ENCODE measurements at regions not wholly inside any gene's neighbourhood (a gene's known extent, or its start where the extent isn't known, plus 50 kb on each side); places are given as distances from the start of the nearest gene placed in this dataset.

DNA sequence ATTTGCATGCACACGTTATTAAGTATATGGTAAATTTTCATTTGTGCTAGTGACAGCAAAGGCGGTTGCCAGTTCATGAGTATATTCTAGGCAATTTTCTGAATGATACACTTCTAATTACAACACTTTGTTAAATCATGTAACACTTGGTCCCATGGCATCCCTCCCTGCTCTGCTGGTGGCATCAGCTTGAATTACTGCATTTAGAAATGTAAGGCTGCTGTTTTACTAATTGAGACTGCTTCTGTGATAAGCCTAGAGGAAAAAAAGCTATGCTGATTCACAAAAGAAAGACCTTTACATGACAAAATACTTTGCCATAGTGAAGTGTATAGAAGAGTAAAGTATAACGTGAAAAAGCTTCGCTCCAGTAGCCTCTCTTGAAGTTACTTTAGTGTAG lies 636.1 kb downstream of the KCNH5 start:
- no peak for TF ChIP-seq CTCF (IDR thresholded peaks at IDR 0.05; ENCODE audit: poor library complexity)
- TF ChIP-seq EZH2 (IDR thresholded peaks at IDR 0.05; ENCODE audit: borderline replicate concordance) = no peak

Measured in hepatocyte (in vitro differentiated cells).